Keratinocyte (primary cell): ENCODE measurements at regions not wholly inside any gene's neighbourhood (a gene's known extent, or its start where the extent isn't known, plus 50 kb on each side); places are given as distances from the start of the nearest gene placed in this dataset.

Experiments used
- DNase-seq: peaks from one replicate; pipeline ENCODE4 v3.0.0-alpha.2; 2011; ENCODE audit warnings: low read depth, missing footprints, low spot score
- FAIRE-seq: peaks from 2 replicates; lab custom pipeline; 2011; peaks lifted over from hg19 to GRCh38; lab: Jason Lieb, UNC
- H2AFZ ChIP-seq: 2 replicates; pipeline ENCODE4 v1.6.0; 2012; ENCODE audit warnings: low read length, control low read depth, inconsistent platforms; ENCODE audit not compliant: control insufficient read depth
- H3K27ac ChIP-seq: 2 replicates; pipeline ENCODE4 v1.5.1; 2011; ENCODE audit warnings: low read length; ENCODE audit not compliant: control insufficient read depth, insufficient read depth
- H3K27me3 ChIP-seq: 3 replicates; pipeline ENCODE4 v1.6.0; 2011; ENCODE audit warnings: low read length; ENCODE audit not compliant: control insufficient read depth, insufficient read depth; ENCODE audit errors: extremely low read depth
- H3K36me3 ChIP-seq, 2 experiments: 2 replicates in 1 of 2; 3 replicates in 1 of 2; pipeline ENCODE4 v1.5.1; 2011; ENCODE audit warnings: low read length in 2 of 2, mild to moderate bottlenecking in 1 of 2; ENCODE audit not compliant: control insufficient read depth in 2 of 2, insufficient read depth in 2 of 2; ENCODE audit errors: extremely low read depth in 1 of 2
- H3K4me1 ChIP-seq: 3 replicates; pipeline ENCODE4 v1.5.1; 2011; ENCODE audit warnings: low read length; ENCODE audit not compliant: control insufficient read depth, insufficient read depth; ENCODE audit errors: extremely low read depth
- H3K4me2 ChIP-seq: 3 replicates; pipeline ENCODE4 v1.6.0; 2011; ENCODE audit warnings: low read depth, low read length; ENCODE audit not compliant: control insufficient read depth, insufficient read depth; ENCODE audit errors: extremely low read depth
- H3K4me3 ChIP-seq, 3 experiments: fragments of 200-600 bp in 1 of 3; sonication (generic) in 1 of 3; 2 replicates in 2 of 3; 3 replicates in 1 of 3; pipeline ENCODE4 v1.5.1; 2011 to 2016; ENCODE audit warnings: low read length in 3 of 3, mild to moderate bottlenecking in 3 of 3, control low read depth in 2 of 3, inconsistent platforms in 1 of 3, low read depth in 1 of 3, mixed read lengths in 1 of 3, mixed run types in 1 of 3, moderate library complexity in 1 of 3; ENCODE audit not compliant: control insufficient read depth in 2 of 3, insufficient read depth in 2 of 3; ENCODE audit errors: extremely low read depth in 1 of 3
- H3K79me2 ChIP-seq: 2 replicates; pipeline ENCODE4 v1.6.0; 2012; ENCODE audit warnings: low read length; ENCODE audit not compliant: control insufficient read depth, insufficient read depth
- H3K9ac ChIP-seq: 3 replicates; pipeline ENCODE4 v1.6.0; 2011; ENCODE audit warnings: low read length; ENCODE audit not compliant: control insufficient read depth, insufficient read depth; ENCODE audit errors: extremely low read depth
- H3K9me1 ChIP-seq: 3 replicates; pipeline ENCODE4 v1.6.0; 2011; ENCODE audit warnings: low read length; ENCODE audit not compliant: control insufficient read depth, insufficient read depth; ENCODE audit errors: extremely low read depth
- H3K9me3 ChIP-seq: 2 replicates; pipeline ENCODE4 v1.5.1; 2012; ENCODE audit warnings: low read depth, low read length; ENCODE audit not compliant: control insufficient read depth
- H4K20me1 ChIP-seq: 3 replicates; pipeline ENCODE4 v1.6.0; 2011; ENCODE audit warnings: low read length; ENCODE audit not compliant: control insufficient read depth, insufficient read depth; ENCODE audit errors: extremely low read depth
- EZH2 ChIP-seq: IDR thresholded peaks from one replicate; pipeline ENCODE4 v1.6.1; 2012; ENCODE audit warnings: inconsistent platforms, mild to moderate bottlenecking, low read length, moderate library complexity
- dilution Hi-C: fragments of 300-500 bp; cut with MboI; formaldehyde crosslinking; loops from one replicate; pipeline ENCODE4 v1.7.0; 2020; ENCODE audit warnings: low sequenced_read_pairs; ENCODE audit not compliant: extremely low pct_ligation_motif_present
- TF ChIP-seq, protein P1 (sequence below), 3 experiments: IDR thresholded peaks in 1 of 3; conservative IDR thresholded peaks in 1 of 3; optimal IDR thresholded peaks in 1 of 3; 2 replicates in 2 of 3; 3 replicates in 1 of 3; pipeline versions ENCODE3 to v1.5.1; 2011; ENCODE audit warnings: low read length in 3 of 3, mild to moderate bottlenecking in 3 of 3, moderate library complexity in 2 of 3, control low read depth in 1 of 3, inconsistent platforms in 1 of 3; ENCODE audit not compliant: insufficient read depth in 2 of 3; ENCODE audit errors: extremely low read depth in 1 of 3

GRCh38 chr5:103357636-103358035, 99.1 kb downstream of the MACIR start:
- TF ChIP-seq EZH2, result no peak
- TF ChIP-seq, protein P1, sequence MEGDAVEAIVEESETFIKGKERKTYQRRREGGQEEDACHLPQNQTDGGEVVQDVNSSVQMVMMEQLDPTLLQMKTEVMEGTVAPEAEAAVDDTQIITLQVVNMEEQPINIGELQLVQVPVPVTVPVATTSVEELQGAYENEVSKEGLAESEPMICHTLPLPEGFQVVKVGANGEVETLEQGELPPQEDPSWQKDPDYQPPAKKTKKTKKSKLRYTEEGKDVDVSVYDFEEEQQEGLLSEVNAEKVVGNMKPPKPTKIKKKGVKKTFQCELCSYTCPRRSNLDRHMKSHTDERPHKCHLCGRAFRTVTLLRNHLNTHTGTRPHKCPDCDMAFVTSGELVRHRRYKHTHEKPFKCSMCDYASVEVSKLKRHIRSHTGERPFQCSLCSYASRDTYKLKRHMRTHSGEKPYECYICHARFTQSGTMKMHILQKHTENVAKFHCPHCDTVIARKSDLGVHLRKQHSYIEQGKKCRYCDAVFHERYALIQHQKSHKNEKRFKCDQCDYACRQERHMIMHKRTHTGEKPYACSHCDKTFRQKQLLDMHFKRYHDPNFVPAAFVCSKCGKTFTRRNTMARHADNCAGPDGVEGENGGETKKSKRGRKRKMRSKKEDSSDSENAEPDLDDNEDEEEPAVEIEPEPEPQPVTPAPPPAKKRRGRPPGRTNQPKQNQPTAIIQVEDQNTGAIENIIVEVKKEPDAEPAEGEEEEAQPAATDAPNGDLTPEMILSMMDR (optimal IDR thresholded peaks at IDR 0.05 in 1 of 3, IDR thresholded peaks at IDR 0.05 in 1 of 3, conservative IDR thresholded peaks at IDR 0.05 in 1 of 3; ENCODE audit: extremely low read depth in 1 of 3, insufficient read depth in 2 of 3, low read length in 3 of 3), result no peak
- H3K4me2 ChIP-seq, result no peak overlapping the region
- DNase-seq (no peak), FAIRE-seq (no peak)
- H3K36me3 ChIP-seq, result no peaks in the 10 kb centered on the region
- H3K9me3 ChIP-seq, result no peaks in the 10 kb centered on the region
- H3K4me1 ChIP-seq, result no peaks in the 10 kb centered on the region
- no peak overlapping the region for H3K9ac ChIP-seq
- H4K20me1 ChIP-seq, result no peaks in the 10 kb centered on the region
- dilution Hi-C loops, result no loop called here
- H3K4me3 ChIP-seq, result no peak overlapping the region
- no peaks in the 10 kb centered on the region for H3K9me1 ChIP-seq
- H3K27ac ChIP-seq, result no peak overlapping the region
- no peaks in the 10 kb centered on the region for H3K27me3 ChIP-seq
- H2AFZ ChIP-seq, result no peak overlapping the region
- no peaks in the 10 kb centered on the region for H3K79me2 ChIP-seq

GRCh38 chr5:103356350-103357091, 98.0 kb downstream of the MACIR start:
- Histone ChIP-seq H3K4me3 (no peak overlapping the region), H3K9ac (no peak overlapping the region), H3K9me3 (no peaks in the 10 kb centered on the region), H4K20me1 (no peaks in the 10 kb centered on the region), H3K79me2 (no peaks in the 10 kb centered on the region), H3K27me3 (no peaks in the 10 kb centered on the region), H3K27ac (no peak overlapping the region), H3K4me1 (no peaks in the 10 kb centered on the region), H3K4me2 (no peak overlapping the region), H3K36me3 (no peaks in the 10 kb centered on the region), H2AFZ (no peak overlapping the region), H3K9me1 (no peaks in the 10 kb centered on the region)
- no peak for DNase-seq
- TF ChIP-seq, protein P1 (optimal IDR thresholded peaks at IDR 0.05 in 1 of 3, IDR thresholded peaks at IDR 0.05 in 1 of 3, conservative IDR thresholded peaks at IDR 0.05 in 1 of 3; ENCODE audit: extremely low read depth in 1 of 3, insufficient read depth in 2 of 3, low read length in 3 of 3), result no peak
- TF ChIP-seq EZH2, result no peak
- dilution Hi-C loops, result no loop called here
- no peak for FAIRE-seq
